NCI-H345 treated with DMSO at 0.1 percent for 48 hours (cell line): ENCODE measurements at regions not wholly inside any gene's neighbourhood (a gene's known extent, or its start where the extent isn't known, plus 50 kb on each side); places are given as distances from the start of the nearest gene placed in this dataset.
A peak's percentile ranks its signal among the peaks of the same experiment; 100 is the strongest.

Source experiments
- DNase-seq: peaks from one replicate; lab custom pipeline; 2025; ENCODE audit not compliant: unreplicated experiment; lab: John Stamatoyannopoulos, UW

DNA sequence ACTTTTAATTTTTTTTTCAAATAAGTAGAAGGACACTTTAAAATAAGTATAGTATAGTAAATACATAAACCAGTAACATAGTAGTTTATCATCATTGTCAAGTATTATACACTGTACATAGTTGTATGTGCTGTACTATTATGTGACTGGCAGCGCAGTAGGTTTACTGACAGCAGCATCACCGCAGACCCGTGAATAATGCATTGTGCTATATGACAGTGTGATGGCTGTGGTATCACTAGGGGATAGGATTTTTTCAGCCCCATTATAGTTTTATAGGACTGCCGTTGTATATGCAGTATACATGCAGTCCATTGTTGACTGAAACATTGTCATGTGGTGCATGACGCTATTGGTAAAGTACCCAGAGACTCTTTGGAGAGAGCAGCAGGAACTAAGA lies 306.5 kb downstream of the SQOR start:
- DNase-seq, result no peak

DNA sequence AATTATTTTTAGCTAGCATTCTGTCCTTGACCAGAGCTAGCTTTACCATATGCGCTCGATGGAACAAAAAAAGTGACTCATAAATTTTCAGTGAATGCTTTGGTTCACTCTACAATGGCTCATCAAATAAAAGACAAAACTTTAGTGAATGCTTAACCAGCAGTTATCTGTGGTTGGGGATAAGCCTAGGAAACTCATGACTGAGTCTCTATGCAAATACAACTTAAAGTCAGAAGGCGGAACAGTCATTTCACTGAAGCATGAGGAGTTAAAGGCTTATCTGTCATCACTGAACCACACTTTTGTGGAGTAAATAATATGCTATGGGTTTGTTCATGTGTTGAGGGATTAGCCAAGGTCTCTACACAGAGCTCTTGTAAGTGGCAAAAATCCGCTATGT lies 308.4 kb downstream of the SQOR start:
- peak; percentile 29 for DNase-seq

DNA sequence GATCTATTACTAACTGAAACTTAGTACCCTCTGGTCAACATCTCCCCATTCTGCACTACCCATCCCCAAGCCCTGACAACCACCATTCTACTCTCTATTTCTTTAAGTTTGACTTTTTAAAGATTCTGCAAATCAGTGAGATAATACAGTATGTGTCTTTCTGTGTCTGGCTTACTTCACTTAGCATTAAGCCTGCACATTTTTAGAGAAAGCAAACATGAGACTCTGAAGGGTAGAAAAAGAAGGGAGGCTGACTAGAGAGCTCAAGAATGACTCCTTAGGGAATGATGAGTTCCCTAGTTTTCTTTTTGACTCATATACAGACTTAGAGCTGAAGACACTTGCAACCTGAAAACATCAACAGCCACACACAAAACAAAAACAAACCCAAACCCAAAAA lies 311.3 kb downstream of the SQOR start:
- DNase-seq, result no peak

DNA sequence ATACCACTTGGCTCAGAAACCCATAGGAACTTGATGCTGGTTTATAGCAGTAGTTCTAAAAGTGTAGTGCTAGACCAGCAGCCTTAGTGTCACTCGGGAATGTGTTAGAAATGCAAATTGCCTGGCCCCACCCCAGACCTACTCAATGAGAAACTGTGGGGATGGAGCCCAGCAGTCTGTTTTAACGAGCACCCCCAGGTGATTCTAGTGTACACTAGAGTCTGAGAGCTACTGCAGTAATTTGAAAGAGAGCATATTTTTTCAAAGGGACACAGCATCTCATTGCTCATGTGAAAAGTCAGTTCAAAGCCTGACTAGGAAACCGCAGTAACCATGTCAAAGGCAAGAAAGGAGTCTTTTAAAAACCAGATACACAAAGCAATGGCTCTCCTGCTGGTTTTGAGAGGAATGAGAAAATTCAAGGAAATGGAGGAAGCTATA lies 313.4 kb downstream of the SQOR start:
- DNase-seq, result no peak

DNA sequence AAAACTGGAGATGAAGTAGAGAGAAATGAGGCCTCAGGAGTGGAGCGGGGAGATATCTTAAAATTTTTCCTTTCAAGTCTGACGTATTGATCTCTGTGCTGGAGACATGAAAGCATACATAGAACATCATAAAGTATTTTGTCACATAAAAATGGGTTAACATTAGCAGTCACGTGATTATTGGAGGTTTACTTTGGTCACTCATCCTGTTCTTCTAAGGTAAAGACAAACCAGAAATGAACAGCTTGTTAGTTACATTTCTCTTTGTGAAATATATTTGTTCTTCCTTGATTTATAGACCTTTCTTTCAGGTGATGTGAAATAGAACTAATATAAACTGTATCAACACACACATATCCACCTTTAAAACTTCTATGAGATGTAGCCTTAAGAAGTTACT lies 324.1 kb downstream of the SQOR start:
- no peak for DNase-seq

DNA sequence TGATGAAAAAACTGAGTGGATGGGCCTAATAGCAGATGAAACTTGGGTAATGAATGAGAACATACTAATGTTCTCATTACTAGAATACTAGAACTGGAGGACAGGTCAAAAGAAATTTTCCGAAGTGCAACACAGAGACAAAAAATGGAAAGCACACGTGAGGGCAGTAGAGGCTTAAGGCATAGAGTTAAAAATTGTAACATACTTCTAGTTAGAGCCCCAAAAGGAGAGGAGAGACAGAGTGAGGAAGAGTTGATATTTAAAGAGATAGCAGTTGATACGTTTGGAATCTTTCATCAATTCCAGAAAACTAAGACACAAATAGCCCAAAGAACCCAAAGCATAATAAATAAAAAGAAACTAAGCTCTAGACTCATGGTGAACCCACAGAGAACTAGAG lies 327.9 kb downstream of the SQOR start:
- DNase-seq, result no peak

DNA sequence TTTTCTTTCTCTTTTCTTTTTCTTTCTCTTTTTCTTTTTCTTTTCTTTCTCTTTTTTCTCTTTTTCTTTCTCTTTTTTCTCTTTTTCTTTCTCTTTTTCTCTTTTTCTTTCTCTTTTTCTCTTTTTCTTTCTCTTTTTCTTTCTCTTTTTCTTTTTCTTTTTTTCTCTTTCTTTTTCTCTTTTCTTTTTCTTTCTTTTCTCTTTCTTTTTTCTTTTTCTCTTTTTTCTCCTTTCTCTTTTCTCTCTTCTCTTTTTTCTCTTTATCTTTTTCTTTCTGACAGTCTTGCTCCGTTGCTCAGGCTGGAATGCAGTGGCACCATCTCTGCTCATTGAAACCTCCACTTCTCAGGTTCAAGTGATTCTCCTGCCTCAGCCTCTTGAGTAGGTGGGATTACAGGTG lies 335.7 kb downstream of the SQOR start:
- no peak for DNase-seq

DNA sequence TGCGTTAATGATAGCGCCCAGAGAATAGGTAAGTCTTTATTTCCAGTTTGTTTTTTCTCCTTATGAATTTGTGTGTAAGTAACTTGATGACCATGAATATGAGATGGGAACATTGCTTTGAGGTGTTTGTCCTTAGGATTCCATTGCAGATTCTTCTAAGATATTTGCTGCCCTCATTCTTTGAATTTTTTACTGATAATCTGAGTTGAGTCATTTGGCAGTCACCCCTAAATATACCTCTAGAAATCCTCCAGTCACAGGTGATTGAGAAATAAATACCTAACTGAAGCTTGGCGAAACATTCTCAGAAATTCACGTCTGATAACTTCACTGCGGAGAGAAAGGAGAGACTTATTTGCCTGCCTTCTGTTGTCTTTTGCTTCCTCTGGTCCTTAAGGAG lies 345.5 kb downstream of the SQOR start:
- DNase-seq, result no peak

DNA sequence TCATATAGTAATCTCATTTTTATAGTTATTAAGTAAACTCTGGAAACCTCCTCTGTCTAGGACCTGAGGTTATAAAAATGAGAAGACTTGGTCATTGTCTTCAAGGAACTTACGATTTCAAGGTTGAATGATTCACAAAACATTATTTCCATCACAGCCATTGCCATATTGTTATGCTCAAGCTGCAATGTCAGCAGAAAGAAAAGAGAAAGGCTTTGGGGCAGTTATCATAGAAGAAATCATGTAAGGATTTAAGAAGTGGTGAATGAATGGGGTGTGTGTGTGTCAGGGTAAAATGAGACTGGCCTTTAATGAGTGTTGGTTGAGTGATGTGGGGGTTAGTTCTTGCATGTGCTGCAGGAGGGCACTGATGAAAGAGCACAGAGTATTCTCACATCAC lies 346.8 kb downstream of the SQOR start:
- no peak for DNase-seq

DNA sequence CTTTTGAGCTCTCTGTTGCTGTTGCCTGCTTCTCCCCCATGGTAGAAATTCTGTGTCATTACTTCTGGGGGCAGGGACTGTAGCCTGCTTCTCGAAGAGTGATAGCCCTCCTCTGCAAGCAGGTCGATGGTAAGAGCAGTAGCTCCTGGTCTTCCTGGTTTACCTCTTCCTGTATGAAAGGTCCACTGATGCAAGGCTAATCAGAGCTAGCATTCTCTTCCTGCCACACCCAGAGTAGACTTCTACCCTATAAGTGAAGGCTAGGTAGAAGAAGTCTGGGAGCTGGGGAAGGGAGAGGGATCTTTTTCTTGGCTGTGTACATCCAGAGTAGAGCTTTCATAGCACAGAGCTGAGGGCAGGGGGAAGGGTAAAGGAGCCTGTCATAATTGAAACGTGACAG lies 357.0 kb downstream of the SQOR start:
- DNase-seq, result no peak

DNA sequence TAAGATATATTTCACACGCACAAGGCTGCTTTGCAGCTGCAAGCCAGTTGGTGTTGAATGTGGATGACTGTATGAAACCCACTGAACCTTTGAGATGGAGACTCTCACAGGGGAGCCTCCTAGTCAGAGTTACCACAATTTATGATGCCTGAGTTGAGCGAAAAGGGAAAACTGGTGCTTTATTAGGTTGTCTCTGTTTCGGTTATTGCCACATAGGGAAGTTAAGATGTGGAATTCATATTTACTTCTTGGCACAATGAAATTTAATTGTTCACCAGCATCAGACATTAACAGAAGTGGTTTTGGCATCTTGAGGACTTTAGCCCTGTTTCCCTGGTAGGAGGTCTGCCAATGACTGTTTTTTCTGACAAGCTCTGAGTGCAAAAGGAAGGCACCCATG lies 358.2 kb downstream of the SQOR start:
- DNase-seq, result no peak

DNA sequence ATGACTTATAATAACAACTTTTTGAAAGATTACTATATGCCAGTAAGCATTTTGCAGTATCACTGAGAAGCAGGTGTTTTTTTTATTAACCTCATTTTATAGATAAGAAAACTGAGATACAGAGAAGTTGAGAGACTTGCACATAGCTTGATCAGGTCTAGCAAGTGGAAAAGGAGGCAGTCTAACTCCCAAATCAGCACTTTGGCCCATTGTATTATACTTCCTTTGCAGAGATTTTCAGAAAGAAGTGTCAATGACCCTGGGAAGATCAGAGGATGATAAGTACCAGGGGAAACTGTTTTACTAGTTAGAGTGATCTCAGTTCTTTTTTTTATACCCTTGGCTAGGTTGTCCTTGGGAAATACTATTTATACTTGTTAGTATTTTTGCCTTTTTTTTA lies 358.7 kb downstream of the SQOR start:
- no peak for DNase-seq

DNA sequence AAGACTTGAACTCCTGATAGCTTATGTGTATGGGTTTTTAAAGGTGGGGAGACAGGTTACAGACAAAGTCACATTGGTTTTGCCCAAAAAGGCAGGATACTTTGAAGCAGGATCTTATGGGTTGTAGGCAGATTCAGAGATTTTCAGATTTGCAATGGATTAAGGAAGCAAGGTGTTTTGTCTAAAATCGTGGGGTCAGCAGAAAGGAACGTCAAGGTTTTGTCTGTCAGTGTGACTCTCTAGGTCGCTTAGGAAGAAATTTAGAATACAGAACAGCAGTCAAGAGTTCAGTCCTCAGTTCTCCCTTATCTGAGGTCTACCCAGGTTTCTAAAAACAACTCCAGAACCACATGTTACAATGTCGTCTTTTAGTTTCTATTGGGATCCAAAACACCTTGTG lies 361.0 kb downstream of the SQOR start:
- DNase-seq, result no peak

DNA sequence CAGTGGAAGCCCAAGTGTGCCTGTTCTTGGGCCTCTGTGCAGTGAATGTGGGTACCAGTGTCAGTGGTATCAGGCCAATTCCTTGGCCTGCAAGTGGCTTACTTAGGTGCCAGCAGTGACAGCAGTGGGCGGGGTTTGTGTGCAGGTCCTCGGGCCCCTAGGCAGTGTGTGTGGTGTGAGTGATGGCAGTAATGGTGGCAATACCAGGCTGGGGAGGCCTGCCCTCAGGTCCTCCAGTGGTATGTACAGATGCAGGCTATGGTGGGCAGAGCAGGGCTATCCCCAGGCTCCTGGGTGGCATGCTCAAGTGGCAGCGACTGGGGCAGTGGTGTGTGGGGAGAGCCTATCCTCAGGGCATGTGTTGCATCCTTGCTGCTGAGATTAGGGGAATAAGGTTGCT lies 379.7 kb downstream of the SQOR start:
- no peak for DNase-seq

DNA sequence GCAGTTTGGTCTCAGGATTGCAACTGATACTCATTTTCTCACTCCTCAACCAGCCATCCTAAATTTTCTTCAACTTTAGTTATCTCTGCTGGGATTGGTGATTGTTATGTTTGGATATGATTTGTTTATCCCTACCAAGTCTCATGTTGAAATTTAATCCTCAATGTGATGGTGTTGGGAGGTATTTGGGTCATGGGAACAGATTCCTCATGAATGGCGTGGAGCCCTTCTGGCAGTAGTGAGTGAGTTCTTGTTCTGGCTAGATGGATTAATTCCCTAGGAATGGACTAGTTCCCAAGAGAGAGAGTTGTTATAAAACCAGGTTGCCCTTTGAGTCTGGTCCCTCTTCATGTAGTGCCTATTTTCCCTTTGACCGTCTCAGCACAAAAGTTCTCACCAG lies 399.9 kb downstream of the SQOR start:
- no peak for DNase-seq

DNA sequence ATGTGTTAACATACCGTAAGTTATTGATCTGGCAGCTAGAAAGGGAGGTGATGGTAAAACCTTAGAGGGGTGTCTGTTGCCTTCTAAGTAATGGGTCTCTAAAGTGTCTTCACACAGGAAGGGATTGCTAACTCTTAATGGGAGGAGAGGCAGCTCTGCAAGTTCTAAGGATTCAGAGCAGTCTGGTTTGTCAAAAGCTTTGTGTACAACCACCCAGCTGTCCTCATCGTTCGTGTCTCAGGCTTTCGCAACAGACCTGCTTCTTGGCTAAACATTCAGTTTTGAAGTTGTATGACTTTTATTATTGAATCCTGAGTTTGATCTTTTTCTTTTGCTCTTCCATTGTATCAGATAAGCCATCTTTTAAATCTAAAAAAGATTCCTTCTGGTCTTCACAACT lies 404.9 kb downstream of the SQOR start:
- no peak for DNase-seq

DNA sequence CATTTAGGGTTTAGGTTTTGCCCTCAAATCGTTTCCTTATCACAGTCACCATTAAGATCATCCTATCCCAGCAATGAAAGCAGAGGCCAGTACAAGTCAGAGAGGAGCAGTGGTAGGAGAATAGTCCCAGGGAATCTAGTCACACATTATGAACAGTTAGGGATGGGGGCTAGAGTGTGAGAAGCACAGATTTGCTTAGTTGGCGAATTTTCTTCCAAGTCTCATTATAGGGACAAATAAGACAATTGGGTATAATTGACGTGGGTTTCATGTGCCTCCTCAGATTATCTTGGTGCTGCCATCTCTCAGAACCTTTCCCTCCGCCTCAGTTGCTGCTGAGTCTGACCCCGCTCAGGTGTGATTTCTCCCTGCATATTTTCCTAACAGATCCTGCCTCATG lies 407.1 kb downstream of the SQOR start:
- no peak for DNase-seq

DNA sequence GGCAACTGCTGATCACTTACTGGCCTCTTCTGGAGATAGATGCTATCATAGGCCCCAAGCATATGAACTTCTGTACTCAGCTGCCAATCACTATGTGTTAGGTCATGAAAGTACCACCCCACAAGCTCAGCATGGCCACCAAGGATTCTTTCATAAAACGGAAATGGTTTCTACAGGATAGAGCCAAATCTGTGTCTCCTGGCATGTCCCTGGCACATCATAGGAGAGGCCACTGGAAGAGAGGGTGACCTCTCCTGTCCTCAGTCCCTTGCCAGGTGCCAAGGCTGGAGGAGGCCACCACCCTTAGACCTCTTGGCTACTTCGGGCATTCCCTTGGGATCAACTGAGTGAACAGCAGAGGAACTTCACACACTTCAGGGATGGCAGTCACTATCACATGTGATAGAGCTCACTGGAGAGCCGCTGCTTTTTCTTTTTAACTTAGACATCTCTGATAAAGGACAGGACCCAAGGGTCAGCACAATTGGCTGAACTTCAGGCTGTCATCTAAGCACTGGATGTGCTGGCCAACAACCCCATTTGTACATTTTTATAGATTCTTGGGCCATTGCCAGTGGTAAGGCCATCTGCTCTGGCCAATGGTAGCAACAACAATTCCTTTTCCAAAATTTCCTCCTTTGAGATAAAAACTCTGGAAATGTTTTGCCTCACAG lies 425.2 kb downstream of the SQOR start:
- DNase-seq, result no peak

DNA sequence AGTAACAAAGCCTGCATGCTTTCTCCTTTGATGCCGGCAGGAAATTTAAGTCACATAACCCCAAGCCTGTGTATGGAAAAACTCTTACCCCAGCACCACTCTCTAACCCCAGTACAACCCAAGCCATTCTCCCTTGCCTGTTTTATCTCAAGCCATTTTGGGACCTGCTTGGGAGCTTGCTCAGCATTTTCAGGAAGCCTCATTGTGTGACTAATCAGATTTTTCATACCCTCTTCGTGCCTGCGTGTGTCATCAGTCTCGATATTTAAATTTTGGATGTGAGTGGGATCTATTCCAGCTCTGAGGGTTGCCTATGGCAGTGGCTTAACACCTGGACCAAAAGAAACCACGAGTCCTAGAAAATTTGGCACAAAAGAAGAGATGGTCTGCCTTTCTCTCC lies 426.2 kb downstream of the SQOR start:
- no peak for DNase-seq

DNA sequence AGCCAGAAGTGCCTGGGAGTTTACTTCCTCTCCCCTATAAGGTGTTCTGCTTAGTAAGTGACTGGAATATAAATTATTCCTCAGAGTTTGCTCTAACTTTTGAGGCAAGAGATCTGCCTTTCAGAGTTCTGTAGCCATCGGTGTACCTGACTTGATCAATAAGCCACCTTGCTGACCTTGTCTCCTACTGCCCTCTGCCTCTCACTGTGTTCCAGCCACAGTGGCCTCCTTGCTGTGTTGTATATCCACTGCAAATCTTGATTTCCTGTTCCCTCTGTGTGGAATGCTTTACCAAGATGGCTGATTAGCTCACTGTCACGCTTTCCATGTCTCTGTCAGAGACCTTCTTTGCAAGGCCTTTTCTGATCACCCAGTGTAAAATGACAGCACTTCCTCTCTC lies 442.4 kb downstream of the SQOR start:
- no peak for DNase-seq

DNA sequence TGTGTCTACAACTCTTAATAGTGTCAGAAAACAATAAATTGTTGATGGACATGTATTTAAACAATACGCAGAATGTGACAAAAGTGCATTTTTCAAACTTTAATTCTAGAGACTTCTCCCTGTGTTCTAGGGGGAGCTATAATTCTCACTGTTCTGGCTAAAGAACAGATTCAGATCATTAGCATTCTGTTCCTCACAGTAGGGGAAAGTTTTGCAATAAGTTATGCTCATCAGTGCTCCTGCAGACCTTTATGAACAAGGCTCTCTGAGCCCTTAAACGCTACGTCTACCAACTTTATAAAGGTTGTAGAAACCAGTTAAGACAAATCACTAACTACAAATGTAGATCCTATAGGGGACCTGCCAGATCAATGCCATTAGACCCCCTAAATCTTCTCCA lies 444.2 kb downstream of the SQOR start:
- DNase-seq, result no peak

DNA sequence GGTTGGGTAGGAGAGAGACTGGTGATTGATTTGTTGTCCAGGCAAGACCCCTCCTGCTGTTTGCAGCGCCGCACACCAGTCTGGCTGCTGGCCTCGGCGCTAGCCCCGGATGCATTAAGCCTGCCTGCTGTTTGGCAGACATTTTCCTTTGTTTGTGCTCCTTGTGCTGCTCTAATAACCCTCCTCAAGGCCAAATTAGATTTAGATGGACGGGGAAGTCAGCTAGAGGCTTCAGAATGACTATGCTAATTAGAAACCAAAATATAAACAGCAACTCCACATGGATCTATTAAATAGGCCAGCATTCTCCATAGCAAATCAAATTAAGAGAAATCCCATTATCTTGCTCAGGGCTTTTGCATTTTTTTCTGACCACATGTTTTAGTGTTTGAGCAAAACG lies 445.2 kb downstream of the SQOR start:
- peak; percentile 7 for DNase-seq
